Stimulated activated CD8-positive, alpha-beta memory T cell treated with anti-CD3 and anti-CD28 coated beads, Interleukin-4, amount 100 ng/mL, for 24 hours (primary cell): ENCODE measurements at regions not wholly inside any gene's neighbourhood (a gene's known extent, or its start where the extent isn't known, plus 50 kb on each side); places are given as distances from the start of the nearest gene placed in this dataset.

ENCODE experiments used
- DNase-seq: peaks from one replicate; pipeline ENCODE4 v3.0.0-alpha.2; 2020; ENCODE audit warnings: low read depth

DNA sequence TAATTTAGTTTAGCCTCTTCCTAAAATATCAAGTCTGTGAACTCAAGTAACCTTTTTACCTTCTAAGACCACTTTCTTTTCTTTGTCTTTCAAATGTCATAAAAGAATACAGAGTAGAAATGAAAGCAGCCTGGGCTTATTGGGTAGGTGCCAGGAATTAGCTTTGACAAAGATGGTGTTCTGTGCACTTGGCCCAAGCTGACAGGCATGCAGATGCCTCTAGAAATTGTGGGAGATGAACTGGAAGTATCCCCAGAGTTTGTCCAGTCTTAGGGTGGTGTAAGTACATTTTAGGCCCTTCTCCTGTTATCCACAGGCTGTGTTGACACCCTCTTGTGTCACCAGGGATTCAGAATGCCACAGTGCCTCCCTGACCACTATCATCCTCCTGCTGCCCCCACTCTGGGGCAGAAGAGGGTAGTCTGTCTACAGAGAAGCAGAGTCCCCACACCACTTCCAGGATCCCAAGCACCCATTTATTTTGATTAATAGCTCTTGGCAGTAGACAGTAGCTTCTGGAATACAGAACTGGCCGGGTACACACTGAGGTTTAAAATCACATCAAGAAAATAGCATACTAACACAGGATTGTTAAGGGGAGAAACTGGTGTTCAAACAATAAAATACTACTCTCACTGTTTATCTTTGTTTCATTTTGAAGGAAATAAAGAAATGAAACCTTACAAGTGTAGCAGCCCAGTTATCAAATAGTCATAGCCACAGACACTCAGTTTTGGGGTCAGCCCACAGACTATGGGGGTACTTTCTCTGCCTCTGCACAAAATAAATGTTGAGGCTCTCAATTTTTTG lies 343.2 kb downstream of the KCNRG start:
- no peak for DNase-seq

DNA sequence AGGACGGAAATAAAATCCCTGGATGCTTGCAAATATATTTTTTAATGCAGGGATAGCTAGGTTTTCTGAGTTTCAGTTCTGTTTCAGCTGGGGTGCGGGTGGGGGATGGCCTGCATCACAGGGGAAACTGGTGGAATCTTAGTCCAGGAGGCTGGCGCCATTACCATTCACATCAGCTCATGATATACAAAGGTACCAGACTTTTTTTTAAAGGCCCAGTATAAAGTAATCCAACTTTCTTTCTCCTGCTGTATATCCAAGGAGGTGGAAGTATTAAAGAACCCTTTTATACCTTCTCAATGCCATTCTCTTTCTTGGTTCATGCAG lies 343.8 kb downstream of the KCNRG start:
- no peak for DNase-seq

DNA sequence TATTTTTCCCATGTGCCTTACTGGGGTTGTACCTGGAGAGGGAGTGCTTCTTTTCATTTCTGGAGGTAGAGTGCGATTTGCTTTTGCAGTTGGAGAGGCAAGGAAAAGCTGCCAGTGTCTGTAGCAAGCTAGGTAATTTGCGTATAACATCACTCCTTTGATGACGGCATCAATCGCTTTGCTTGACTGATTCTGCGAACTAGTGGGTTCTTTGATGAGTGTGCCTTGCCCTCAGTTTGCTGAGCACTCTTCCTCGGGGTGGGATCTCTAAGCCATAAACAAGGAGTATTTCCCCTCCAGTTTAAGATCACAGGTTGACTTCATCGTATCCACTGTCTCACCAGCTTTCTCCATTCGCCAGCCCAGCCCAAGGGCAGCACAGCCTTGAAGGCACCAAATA lies 344.5 kb downstream of the KCNRG start:
- DNase-seq: no peak

DNA sequence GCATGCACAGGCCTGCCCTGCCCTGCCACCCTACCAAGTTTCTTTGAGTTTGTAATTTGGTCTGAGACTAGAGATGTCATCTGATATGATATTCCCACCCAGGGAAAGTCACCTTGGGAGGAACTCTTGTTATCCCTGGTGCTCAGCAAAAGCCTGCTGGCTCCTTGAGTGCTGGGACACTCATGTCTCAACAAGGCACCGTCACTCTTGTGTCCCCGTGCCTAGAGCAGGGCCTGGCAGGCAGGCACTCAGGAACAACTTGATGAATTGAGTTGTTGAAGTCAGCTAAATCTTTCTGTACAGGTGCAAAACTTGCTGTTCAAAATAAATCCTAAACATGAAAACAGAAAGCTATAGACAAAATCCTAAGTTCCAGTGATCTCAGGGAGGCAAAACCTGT lies 345.4 kb downstream of the KCNRG start:
- DNase-seq: no peak

DNA sequence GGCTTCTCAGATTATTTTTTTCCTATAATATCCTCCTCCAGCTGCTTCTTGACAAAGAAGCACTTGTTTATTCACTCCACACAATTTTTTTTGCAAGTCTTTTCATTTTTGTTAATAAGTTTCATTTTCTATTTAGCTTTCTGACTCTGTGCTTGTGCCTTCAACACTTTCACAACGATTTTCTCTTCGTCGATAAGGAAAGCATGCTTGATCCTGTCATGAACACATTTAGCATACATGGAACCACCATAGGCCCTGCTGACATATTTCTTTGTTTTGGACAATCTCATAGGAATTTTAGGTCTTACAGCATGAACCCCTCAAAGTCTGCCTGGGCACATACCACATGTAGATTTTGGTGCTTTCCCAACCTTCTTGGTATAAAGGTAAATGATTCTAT lies 346.0 kb downstream of the KCNRG start:
- DNase-seq: no peak

DNA sequence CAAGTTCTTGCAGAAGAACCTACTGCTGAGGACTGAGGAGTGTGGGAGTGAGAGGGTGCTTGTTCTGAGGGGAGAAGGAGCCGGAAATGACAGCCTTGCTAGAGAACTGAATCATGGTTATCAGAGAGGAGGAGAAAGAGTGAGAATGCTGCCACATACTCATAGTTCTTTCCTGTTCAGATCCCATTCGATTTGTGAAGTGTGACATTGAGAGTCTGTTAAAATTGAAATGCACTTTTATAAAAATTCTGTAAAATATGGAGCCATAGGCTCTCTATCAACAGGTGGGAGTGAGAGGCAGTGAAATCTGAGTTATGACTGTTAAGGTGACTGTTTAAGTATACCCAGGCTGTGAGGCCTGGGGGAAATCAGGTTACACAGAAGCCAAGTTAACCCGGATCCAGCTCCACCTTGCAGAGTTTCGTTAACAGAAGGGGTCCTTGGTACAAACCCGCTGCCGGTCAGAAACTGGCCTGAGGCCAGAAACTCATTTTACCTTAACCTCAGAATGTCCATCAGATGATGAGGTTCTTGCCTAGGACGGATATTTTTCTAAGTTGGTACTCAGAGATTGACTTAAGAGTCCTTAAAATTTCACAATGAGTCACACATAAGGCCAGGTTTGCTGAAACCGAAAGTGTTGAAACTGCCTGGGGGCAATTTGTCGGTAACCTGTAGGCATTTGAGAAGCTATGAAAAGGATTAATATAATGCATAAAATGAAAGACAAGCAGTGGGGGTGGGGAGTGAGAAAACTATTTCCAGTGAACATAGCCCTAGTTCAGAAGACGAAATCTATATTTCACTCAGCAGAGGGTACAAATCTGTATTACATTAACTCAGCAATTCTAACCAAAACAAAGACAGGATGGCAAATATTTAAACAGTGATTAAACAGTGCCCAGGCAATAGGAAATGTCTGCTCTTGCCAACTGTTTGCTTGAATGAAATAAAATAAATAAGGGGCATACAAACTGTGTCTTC lies 350.5 kb downstream of the KCNRG start:
- peak; percentile 13 for DNase-seq

DNA sequence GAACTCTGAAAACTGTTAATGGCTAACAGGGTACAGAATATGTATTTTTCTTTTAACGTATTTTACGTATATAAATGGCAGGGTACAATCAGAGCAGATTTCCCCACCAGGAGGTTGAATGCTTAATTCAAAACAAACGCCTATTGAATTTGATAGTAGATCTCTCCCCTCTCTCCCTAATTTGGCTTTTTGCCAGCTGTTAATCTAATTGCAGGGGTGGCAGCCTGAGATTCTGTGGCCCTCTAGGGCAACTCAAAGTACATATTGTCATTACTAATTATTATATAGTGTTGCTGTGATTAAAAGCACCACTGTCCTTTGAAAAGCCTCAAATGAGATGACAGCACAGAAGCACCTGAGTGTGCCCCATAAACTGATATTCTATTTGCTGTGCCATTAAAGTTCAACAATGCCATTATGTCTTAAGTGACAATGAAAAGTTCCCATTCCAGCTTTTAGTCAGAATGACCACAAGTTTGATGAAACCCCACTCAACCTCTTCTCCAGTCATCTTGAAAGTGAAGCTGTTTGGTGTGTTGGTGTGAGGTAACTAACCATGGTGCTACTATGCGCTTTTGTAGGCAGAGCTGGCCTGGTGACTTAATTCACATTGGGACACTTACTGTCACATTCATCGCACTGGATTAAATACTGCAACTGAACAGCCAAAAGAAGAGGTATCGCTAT lies 351.4 kb downstream of the KCNRG start:
- DNase-seq: peak; percentile 4

DNA sequence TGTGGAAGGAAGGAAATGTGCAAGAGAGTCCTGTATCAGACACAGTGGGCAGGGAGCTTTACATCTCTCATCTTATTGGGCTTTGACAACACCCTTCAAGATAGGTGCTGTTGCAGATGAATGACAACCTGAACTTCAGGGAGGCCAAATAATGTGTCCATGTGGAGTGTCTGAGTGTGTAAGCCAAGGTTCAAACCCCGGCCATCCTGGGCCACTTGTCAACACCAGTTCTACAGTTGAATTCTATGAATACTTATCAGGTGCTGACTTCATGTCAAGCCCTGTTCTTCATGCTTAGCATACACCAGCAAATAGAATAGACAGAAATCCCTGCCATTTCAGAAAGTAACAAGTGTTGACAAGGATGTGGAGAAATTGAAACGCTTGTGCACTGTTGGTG lies 354.4 kb downstream of the KCNRG start:
- no peak for DNase-seq

DNA sequence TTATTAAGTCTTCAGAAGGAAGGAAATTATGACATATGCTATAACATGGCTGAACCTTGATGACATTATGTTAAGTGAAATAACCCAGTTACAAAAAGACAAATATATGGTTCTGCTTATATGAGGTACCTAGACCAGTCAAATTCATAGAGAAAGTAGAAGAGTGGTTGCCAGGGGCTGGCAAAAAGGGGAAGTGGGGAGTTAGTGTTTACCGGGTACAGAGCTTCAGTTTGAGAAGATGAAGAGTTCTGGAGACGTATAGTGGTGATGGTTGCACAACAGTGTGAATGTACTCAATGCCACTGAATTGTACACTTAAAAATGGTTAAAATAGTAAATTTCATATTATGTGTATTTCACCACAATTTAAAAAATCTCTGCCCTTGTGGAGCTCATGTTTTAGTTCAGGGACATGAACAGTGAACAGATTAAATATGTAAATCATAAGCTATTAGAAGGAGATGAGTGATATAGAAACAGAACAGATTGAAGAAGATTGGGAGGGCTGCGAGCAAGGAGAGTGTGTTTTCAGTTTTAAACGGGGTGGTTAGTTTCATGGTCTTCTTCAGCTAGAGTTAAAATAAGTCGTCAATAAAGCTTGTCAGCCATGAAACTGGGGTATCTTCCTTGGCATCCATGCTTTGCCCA lies 355.2 kb downstream of the KCNRG start:
- DNase-seq: no peak

DNA sequence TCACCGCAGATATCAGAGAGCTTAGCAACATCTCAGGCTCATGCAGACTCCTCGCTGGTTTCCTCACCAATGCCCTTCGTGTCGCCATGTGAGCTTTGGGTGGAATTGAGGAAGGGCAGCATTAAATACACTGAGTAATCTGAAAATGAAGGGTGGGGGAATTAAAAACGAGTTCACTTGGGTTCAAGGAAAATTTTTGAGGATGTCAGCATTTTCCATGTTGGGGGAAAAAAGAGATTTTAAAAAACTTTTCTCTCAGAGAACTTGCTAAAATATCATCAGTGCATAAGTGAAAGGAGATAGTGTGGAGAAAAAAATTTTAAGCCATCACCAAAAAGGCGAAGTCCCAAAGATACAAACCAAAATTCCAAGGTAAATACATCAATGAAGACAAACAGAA lies 359.3 kb downstream of the KCNRG start:
- no peak for DNase-seq

DNA sequence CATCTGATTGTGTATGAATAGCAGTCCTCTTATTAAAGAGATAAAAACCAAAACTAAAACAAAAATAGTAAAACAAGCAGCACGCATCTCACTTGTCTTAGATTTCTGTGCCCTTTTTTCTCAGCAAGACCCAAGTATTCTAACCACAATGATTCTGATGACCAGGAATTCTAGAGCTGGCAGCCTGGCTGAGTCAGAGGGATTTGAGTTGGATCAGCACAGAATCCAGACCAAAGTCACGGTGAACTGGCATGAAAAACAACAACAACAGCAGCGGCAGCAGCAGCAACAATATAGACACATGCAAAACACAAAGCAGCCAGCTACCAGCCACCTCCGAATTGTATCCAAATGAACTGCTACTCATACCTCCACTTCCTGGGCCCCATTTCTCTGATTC lies 360.5 kb downstream of the KCNRG start:
- no peak for DNase-seq

DNA sequence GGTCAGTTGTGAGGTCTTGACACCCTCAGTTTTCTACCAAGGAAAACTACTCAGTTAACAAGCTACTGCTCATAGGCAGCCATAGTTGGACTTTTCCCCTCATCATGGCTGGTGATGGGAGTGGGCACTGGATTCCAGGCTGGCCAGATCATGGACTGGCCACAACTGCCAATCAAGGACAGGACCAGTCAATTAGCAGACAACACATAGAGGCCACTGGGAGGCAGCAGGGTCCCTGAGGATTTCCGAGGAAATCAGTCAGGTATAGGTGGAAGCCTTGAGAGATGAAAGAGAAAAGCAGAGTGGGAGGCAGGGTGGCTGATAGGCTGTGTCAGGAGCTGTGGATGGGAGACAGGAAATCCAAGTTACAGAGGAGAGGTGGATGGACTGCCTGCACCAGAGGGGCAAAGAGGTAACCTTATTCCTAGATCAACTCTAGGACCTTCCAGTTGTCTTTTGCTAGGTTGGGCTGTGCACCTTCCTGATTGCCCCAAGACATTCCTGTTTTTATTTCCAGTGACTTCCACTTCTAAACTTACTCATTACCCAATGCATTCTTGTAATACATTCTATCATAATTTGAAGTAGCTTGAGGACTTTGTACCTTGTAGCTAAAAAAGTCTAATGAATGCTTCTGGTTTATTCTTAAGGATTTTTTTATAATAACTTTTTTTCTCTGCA lies 361.8 kb downstream of the KCNRG start:
- DNase-seq: no peak

DNA sequence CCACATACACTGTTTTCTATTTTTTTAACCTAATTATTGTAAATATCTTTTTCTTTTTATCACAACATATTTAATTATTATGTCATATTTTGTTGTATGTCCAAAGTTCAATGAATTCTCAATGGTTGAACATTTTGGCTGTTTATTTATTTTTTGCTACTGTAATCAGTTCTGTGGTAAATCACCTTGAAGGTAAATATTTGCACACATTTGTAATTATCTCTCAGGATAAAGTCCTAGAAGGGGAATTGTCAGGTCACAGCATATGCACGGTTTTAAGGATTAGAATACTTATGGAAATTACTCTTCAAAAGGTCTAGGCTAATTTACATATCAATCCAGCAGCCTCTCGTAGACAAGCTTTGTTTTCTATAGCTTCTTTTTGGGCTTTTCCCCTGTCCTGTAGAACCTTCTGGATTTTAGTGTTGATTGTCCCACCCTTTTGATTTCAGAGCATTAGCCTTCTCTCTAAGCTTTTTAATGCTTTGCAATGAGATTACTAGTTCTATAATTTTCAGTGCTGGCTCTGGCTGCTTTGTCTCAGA lies 362.6 kb downstream of the KCNRG start:
- DNase-seq: no peak

DNA sequence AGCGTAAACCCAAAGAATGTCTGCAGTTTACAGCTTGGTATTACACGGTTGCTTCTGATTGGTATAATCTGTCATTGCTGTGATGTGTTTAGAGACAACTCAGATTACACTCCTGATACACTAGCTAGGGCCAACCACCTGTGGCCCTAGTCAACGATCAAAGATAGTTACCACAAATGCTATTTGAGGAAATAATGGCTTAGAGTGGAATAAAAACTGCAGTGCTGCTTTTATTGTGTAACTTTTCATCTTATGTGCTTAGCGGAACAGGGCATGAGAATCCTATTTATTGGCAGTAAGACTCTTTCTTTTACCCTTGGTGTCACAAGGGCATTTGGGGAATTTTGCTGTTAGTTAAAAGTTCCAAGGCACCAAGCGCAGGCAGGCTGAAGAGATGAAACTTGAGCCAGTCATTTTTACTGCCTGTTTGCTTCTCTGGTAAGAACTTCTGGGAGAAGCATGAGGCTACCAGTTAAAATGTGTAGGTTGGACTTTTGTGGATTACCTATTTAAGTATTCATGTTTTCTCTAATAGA lies 363.3 kb downstream of the KCNRG start:
- no peak for DNase-seq

DNA sequence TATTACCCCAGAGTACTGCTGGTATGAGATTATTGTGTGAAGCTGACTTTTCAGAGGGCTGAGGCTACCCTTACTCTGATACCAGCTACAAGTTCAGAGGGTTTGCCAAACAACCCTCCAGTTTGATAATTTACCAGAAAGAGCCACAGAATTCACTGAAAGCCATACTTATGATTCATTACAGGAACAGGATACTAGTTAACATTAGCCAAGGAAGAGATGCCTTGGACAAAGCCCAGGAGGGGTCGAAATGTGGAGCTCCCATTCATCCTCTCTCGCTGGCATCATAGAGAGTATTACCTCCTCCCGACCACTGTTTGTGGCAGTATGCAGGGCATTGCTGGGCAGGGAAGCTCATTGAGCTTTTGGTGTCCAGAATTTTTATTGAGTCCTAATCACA lies 364.3 kb downstream of the KCNRG start:
- DNase-seq: no peak

DNA sequence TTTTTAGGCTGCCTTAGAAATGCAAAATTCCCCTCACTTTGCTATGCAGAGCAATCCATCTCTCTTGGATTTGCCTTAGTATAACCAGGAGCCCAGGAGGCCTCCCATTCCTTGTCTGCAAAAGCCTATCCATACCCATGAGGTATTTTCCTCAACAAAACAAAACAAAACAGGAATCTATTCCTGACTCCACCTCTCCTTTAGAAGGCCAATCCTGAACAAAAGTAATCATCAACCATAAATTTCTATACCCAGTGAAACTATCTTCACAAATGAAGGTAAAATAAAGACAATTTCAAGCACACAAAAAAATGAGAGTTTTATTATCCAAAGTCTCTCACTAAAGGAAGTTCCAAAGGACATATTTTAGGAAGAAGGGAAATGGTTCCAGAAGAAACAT lies 365.7 kb downstream of the KCNRG start:
- DNase-seq: no peak

DNA sequence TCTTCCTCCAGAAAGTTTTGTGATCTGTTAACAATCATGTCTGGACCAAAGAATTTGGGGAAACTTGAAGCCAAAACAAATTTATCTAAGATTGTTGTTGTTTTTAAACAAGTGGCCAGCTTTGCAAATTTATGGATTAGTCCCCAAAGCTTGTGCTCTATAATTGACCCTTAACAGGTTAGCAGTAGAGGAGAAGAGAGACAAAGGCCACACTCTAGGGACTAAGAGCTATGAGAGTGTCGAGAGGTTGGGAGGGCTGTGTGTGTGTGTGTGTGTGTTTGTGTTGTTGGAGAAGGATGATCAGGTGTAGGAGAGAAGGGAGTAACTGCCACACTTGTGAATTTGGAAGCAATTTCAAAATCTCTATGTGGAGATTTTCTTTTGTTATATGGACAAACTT lies 367.3 kb downstream of the KCNRG start:
- no peak for DNase-seq

DNA sequence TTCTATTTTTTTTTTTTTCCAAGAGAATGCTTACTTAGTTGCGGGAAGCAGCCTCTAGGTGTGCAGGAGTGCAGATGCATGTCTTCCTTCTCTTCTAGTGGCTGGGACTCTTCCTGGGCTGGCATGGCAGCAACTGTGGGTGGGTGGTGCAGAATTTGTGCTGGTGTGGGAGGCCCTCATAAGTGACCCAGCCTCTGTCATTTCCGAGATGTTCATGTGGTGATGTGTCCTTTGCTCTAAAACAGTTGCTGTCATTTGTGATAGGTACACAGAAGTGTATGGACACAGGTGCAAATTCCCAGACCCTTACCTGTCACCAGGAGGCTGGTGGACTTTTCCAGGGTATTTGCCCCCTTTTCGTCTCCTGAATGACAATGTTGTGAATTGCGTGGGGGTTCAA lies 367.7 kb downstream of the KCNRG start:
- DNase-seq: no peak

DNA sequence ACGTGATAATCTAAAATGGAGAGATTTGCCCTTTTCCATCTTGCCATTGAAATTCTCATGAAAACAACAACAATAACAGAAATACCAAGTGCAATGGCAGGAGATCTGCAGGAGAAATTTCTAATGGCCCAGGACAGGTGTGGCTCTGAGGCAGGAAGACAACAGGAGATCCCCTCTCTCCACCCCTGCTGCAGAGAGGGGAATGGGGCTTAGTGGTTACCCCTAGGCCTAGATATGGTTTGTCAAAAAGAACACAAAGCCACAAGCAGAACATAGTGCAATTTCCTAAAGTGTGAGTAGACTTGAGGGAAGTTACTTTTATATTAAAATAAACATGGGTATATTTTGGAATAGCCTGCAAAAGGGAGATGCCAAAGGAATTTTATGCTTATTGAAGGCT lies 369.5 kb downstream of the KCNRG start:
- no peak for DNase-seq

DNA sequence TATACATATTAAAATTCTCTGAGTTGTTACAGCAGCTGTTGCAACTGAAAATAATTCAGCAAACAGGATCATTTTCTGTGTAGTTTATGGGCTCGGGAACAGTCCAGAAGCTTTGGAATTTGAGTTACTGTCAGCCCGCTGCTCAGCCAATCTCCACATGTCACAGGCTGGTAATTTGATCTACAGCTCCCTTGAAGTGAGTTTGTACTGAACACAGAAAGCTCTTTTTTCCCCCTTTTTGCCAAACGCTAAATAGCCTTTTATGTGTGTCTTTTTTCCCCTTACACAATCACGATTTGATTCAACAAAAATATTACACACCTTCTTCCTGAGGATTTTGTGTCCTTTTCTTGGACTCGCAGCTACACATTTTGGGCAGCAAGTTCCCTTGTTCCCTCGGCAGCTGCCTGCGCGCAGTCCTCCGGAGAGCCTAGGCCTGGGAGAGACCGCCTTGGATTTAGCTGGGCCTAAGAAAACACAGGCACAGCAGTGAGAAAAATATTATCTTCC lies 371.4 kb downstream of the KCNRG start:
- DNase-seq: no peak

DNA sequence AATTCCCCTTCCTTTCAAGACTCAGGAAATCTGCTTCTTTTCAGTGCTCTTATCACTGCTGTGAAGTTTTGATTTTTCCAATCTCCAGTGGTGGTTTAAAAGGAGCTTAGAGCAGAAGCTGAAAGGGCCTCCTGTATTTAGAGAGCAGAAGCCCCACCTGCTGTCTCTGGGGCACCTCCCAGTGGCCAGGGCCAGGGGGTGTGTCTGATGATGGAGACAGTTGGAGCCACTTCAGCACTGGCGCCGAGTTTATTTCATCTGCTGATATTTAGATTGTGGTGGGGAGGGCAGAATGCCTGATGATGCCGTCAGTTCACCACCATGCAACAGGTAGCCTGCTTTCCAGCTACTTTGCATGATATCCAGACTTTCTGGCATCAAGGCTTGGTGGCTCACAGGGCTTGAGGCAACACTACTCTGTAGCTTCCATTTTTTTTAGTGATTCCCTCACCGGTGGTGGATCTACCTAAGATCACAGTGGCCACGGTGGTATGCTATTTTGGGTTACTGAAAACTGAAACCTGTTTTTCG lies 371.9 kb downstream of the KCNRG start:
- DNase-seq: peak; percentile 10
